Testis (tissue), 2 donors: ENCODE measurements at regions not wholly inside any gene's neighbourhood (a gene's known extent, or its start where the extent isn't known, plus 50 kb on each side); places are given as distances from the start of the nearest gene placed in this dataset.

Source experiments
- DNase-seq: peaks from one replicate; pipeline ENCODE4 v3.0.0-alpha.2; 2019
- H3K27ac ChIP-seq, 2 donors: fragments of 200-600 bp; sonication (generic); one replicate each; pipeline ENCODE4 v1.5.1; 2019
- H3K27me3 ChIP-seq: fragments of 200-600 bp; sonication (generic); one replicate; pipeline ENCODE4 v1.5.1; 2019
- H3K36me3 ChIP-seq: fragments of 200-600 bp; sonication (generic); one replicate; pipeline ENCODE4 v1.5.1; 2017; ENCODE audit warnings: low read depth; ENCODE audit errors: missing control alignments
- H3K4me1 ChIP-seq: fragments of 200-600 bp; sonication (generic); one replicate; pipeline ENCODE4 v1.5.1; 2019
- H3K4me3 ChIP-seq, 2 donors: fragments of 200-600 bp; sonication (generic); one replicate each; pipeline ENCODE4 v1.5.1; 2017 to 2019
- H3K9me3 ChIP-seq: fragments of 200-600 bp; sonication (generic); one replicate; pipeline ENCODE4 v1.5.1; 2017
- CTCF ChIP-seq, 3 experiments: fragments of 450-650 bp in 2 of 3; fragments of 200-600 bp in 1 of 3; sonication (generic) in 1 of 3; IDR thresholded peaks; one replicate each; pipeline ENCODE4 v1.5.1; 2016 to 2019; ENCODE audit warnings: antibody characterized with exemption in 3 of 3, mild to moderate bottlenecking in 2 of 3, moderate library complexity in 1 of 3
- POLR2A ChIP-seq: fragments of 450-650 bp; IDR thresholded peaks from one replicate; pipeline ENCODE4 v1.6.1; 2017; ENCODE audit warnings: antibody characterized with exemption, mild to moderate bottlenecking, moderate library complexity
- WGBS, 2 donors: methylation state at CpG; one replicate each; pipeline ENCODE4 v1.1.5; 2018; 5-methylcytosine and 5-hydroxymethylcytosine counted together
- intact Hi-C: fragments of 100-400 bp; cut with DNase I; formaldehyde crosslinking; loops from one replicate; pipeline ENCODE4 v1.15.1; 2023; ENCODE audit warnings: low total_unique reads

DNA sequence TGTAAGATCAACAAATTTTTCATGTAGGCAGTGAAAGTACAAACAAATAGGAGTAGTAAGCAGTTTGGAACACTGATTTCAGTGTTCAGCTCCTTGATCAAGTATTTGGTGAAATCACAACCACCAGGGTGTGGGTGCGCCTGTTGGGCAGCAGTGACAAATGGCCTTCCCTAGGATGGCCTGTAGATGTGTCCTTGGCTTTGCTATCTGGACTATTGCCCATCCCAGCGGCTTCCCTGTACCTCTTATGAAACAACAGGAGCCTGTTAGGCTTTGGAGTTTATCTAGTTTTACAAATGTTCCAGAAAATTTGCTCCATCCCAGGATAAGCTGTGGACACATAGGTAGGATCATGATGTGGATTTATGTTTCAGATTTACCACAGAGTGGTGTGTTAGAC lies 216.8 kb upstream of the FAT1 start:
- WGBS, 2 donors = 63 to 80% methylated on average over 2 of the region's 2 CpGs
- Histone ChIP-seq H3K27ac (no peak overlapping the region), H3K27me3 (no peaks in the 10 kb centered on the region), H3K9me3 (no peaks in the 10 kb centered on the region), H3K4me3 (no peak overlapping the region), H3K4me1 (peaks cover 8% of the 10 kb centered on the region), H3K36me3 (no peaks in the 10 kb centered on the region)
- intact Hi-C loops = no loop called here
- DNase-seq = no peak
- TF ChIP-seq CTCF (IDR thresholded peaks at IDR 0.05) = no peak
- TF ChIP-seq POLR2A = no peak

GRCh38 chr4:186942758-186943377 lies 219.2 kb upstream of the FAT1 start:
- DNase-seq = peak; percentile 65
- Histone ChIP-seq H3K9me3 (no peaks in the 10 kb centered on the region), H3K4me3 (no peak overlapping the region), H3K27me3 (no peaks in the 10 kb centered on the region), H3K36me3 (no peaks in the 10 kb centered on the region), H3K27ac (no peak overlapping the region), H3K4me1 (no peaks in the 10 kb centered on the region)
- TF ChIP-seq POLR2A = no peak
- intact Hi-C loops = no loop called here
- 61 to 62% methylated on average over 6 of the region's 6 CpGs for WGBS, 2 donors

DNA sequence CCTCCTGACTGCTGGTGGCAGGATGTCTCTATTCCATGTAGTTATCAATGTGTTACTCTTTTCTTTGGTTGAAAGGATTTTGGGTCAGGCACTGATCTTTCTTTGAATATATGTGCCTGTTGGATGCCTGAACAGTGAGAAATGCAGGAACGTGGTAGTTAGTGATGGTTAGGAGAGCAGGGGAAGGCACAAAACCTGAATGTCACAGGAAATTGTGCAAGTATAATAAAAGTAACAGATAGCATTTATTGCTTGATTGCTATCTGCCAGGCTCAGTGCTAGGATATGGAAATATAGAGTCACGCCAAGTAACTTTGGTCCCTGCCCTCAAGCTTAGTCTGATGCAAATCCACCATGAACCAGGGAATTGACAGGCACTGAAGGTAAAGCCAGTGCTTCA lies 219.8 kb upstream of the FAT1 start:
- 72 to 79% methylated on average over 2 of the region's 2 CpGs for WGBS, 2 donors
- no peak overlapping the region for H3K27ac ChIP-seq
- no peak overlapping the region for H3K4me3 ChIP-seq
- no peak for TF ChIP-seq POLR2A
- no peak for TF ChIP-seq CTCF (IDR thresholded peaks at IDR 0.05)
- no peaks in the 10 kb centered on the region for H3K9me3 ChIP-seq
- no peaks in the 10 kb centered on the region for H3K27me3 ChIP-seq
- no peak for DNase-seq
- no peaks in the 10 kb centered on the region for H3K4me1 ChIP-seq
- intact Hi-C loops = no loop called here
- no peaks in the 10 kb centered on the region for H3K36me3 ChIP-seq

DNA sequence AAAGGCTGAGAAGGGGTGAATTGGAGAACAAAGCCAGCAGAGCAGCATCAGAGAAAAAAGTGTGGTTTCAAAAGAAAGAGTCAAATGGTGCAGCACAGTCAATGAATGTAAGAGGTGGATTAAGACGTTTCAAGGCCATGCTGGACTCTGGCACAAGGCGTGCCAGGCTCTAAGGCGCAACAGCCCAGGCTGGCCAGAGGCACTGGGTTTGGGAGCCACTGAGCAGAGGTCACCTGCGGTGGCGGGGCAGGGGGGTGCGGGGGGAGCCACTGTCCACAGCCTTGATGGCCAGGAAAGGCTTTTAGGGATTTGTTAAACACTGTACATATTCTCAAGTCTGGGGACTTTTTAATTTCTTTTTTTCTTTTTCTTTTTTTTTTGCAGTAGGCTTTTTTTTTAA lies 222.5 kb upstream of the FAT1 start:
- WGBS, 2 donors = 64 to 74% methylated on average over 6 of the region's 6 CpGs
- intact Hi-C loops = no loop called here
- Histone ChIP-seq H3K27me3 (no peaks in the 10 kb centered on the region), H3K27ac (no peak overlapping the region), H3K4me3 (no peak overlapping the region), H3K9me3 (no peaks in the 10 kb centered on the region), H3K36me3 (no peaks in the 10 kb centered on the region), H3K4me1 (no peaks in the 10 kb centered on the region)
- TF ChIP-seq CTCF (IDR thresholded peaks at IDR 0.05) = no peak
- TF ChIP-seq POLR2A = no peak
- DNase-seq = no peak

DNA sequence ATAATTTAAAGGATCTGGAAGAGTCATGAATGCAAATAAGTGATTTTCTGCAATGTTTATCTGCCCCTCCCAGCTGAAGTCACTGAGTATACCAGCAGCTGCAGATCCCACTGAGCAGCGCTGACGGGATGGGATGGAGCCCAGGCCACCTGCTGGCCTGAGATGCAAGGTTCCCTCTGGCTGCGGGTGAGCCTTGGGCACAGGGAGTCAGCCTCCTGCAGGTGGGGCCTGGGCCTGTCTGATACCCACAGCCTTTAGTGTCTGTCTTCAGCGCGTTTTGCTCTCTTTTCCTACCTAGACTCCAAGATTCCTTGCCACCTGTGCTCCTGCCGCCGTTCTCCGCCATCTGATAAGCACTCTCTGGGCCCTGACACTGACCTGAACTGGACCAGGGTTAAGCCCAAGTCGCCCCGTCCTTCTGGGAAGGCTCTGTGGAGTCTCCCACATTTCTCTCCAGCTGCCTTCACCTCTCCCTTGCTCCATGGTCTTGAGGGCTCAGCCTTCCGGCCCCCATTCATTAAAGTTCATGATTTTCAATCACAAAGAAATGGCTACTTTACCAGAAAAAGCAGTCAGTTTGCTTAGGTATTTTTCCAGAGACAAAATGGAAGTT lies 223.1 kb upstream of the FAT1 start:
- H3K4me1 ChIP-seq = no peaks in the 10 kb centered on the region
- H3K9me3 ChIP-seq = no peaks in the 10 kb centered on the region
- no peak for DNase-seq
- intact Hi-C loops = no loop called here
- peak in 1 of 3 experiments; percentile 16 for TF ChIP-seq CTCF (IDR thresholded peaks at IDR 0.05)
- TF ChIP-seq POLR2A = no peak
- H3K4me3 ChIP-seq = no peak overlapping the region
- H3K27ac ChIP-seq = no peak overlapping the region
- H3K36me3 ChIP-seq = no peaks in the 10 kb centered on the region
- no peaks in the 10 kb centered on the region for H3K27me3 ChIP-seq
- 83 to 84% methylated on average over 11 of the region's 11 CpGs for WGBS, 2 donors
